ENCODE measurements at regions not wholly inside any gene's neighbourhood (a gene's known extent, or its start where the extent isn't known, plus 50 kb on each side); places are given as distances from the start of the nearest gene placed in this dataset.

DNA sequence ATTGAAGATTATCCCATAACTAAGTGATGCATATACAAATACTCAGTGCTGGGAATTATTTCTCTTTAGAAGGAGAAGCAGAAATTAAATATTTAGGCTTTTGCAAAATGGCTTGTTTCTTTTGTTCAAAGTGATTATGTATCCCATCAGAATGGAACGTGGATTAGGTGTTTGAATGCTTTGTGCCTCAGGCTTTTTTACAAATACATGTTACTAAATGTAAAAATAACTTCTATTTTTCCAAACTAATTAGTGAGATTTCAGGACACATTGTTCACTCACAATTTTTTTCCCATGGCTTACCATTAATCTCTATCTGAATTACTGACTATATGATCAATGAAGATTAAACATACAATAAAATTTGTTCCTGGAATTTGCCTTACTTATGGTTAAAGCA lies 925.9 kb upstream of the CITED2 start:
- no peak overlapping the region for H3K4me3 ChIP-seq (ENCODE audit: low read depth, low read length)
- DNase-seq (ENCODE audit: low read depth): no peak
- no peak for TF ChIP-seq CTCF (IDR thresholded peaks at IDR 0.05; ENCODE audit: insufficient read depth, low read depth, low read length, missing control alignments)

- no peak overlapping the region for H3K4me3 ChIP-seq (ENCODE audit: low read depth, low read length)
- TF ChIP-seq CTCF (IDR thresholded peaks at IDR 0.05; ENCODE audit: insufficient read depth, low read depth, low read length, missing control alignments): no peak
- no peak for DNase-seq (ENCODE audit: low read depth)
Observed at GRCh38 chr6:140289186-140289585, 914.7 kb upstream of the CITED2 start.

DNA sequence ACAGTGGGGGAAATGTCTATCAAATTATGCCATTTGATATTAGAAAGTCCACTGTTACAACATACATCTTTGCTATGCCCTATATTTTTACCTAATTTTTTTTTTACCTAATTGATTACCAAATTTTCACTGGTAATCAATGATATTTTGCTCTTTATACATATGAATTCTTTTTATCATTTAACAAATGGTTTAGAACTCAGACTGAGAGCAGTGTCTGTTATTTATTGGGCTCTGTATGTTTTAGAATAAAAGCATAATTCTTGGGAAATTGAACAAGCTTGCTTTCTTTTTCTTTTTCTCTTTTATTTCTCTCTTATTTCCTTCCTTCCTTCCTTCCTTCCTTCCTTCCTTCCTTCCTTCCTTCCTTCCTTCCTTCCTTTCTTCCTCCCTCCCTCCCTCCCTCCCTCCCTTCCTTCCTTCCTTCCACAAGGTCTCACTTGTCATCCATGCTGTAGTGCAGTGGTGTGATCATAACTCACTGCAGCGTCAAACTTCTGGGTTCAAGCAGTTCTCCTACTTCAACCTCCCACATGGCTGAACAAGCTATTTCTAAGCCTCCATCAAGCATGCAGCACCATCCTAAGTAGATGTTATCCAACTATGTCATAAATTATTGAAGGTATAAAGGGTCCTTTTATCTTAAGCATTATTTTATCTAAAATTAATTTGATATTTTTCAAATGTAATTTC lies 911.7 kb upstream of the CITED2 start:
- no peak overlapping the region for H3K4me3 ChIP-seq (ENCODE audit: low read depth, low read length)
- no peak for DNase-seq (ENCODE audit: low read depth)
- no peak for TF ChIP-seq CTCF (IDR thresholded peaks at IDR 0.05; ENCODE audit: insufficient read depth, low read depth, low read length, missing control alignments)

GRCh38 chr6:140285471-140285870 lies 911.0 kb upstream of the CITED2 start:
- no peak overlapping the region for H3K4me3 ChIP-seq (ENCODE audit: low read depth, low read length)
- no peak for TF ChIP-seq CTCF (IDR thresholded peaks at IDR 0.05; ENCODE audit: insufficient read depth, low read depth, low read length, missing control alignments)
- no peak for DNase-seq (ENCODE audit: low read depth)

- DNase-seq (ENCODE audit: low read depth): no peak
- no peak overlapping the region for H3K4me3 ChIP-seq (ENCODE audit: low read depth, low read length)
- TF ChIP-seq CTCF (IDR thresholded peaks at IDR 0.05; ENCODE audit: insufficient read depth, low read depth, low read length, missing control alignments): no peak
Observed at GRCh38 chr6:140284871-140285270, 910.4 kb upstream of the CITED2 start.

GRCh38 chr6:140283197-140283596 lies 908.7 kb upstream of the CITED2 start:
- DNase-seq (ENCODE audit: low read depth): no peak
- no peak for TF ChIP-seq CTCF (IDR thresholded peaks at IDR 0.05; ENCODE audit: insufficient read depth, low read depth, low read length, missing control alignments)
- no peak overlapping the region for H3K4me3 ChIP-seq (ENCODE audit: low read depth, low read length)

- no peak for DNase-seq (ENCODE audit: low read depth)
- TF ChIP-seq CTCF (IDR thresholded peaks at IDR 0.05; ENCODE audit: insufficient read depth, low read depth, low read length, missing control alignments): no peak
- no peak overlapping the region for H3K4me3 ChIP-seq (ENCODE audit: low read depth, low read length)
Observed at GRCh38 chr6:140281767-140282166, 907.3 kb upstream of the CITED2 start.

All from GM12865 (cell line).